ENCODE measurements at regions not wholly inside any gene's neighbourhood (a gene's known extent, or its start where the extent isn't known, plus 50 kb on each side); places are given as distances from the start of the nearest gene placed in this dataset.

DNA sequence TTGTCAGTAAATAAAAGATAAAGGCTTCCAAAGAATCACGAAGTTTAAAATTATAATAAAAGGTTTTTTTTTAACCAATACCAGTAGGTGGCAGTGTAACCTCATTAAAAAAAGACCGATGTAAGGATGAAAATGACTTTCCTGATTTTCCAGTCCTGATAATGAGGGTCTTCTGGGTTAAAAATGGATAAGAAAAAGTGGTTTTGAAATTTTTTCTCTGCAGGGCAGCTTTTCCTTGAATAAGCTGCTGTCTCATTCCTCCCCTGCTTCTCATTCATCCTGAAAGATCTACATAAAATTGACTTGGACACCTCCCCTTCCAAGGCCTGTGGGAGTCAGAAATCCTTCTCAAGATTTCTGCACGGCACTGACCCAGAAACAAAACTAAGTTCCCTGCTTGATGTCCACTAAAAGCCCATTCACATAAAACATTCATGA, 58.9 kb upstream of the FBXO33 start:
- H3K9me3 ChIP-seq (ENCODE audit: low read length), result peaks cover 9% of the 10 kb centered on the region; the same call in 1 of the 2 replicates
- FAIRE-seq, result peak; percentile 15
- TF ChIP-seq, protein P1, sequence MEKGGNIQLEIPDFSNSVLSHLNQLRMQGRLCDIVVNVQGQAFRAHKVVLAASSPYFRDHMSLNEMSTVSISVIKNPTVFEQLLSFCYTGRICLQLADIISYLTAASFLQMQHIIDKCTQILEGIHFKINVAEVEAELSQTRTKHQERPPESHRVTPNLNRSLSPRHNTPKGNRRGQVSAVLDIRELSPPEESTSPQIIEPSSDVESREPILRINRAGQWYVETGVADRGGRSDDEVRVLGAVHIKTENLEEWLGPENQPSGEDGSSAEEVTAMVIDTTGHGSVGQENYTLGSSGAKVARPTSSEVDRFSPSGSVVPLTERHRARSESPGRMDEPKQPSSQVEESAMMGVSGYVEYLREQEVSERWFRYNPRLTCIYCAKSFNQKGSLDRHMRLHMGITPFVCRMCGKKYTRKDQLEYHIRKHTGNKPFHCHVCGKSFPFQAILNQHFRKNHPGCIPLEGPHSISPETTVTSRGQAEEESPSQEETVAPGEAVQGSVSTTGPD (CRISPR knock-in tag; IDR thresholded peaks at IDR 0.05), result no peak
- TF ChIP-seq SIN3B (IDR thresholded peaks at IDR 0.05; ENCODE audit: low read length) (no peak), ATF7-NPFF (CRISPR knock-in tag; IDR thresholded peaks at IDR 0.05; ENCODE audit: low read depth) (no peak), MIXL1 (CRISPR knock-in tag; IDR thresholded peaks at IDR 0.05) (peak; percentile 42; the same call in 1 of the 2 replicates), ZSCAN30 (CRISPR knock-in tag; IDR thresholded peaks at IDR 0.05) (no peak), ZNF713 (CRISPR knock-in tag; IDR thresholded peaks at IDR 0.05) (no peak), KDM3A (CRISPR knock-in tag; IDR thresholded peaks at IDR 0.05; ENCODE audit: low read depth) (no peak), STAG1 (CRISPR knock-in tag; IDR thresholded peaks at IDR 0.05) (peak; percentile 77), CREM (IDR thresholded peaks at IDR 0.05) (0 out of 2 replicates have a peak, but pooled peaks have one; percentile 13), CREM (CRISPR knock-in tag; IDR thresholded peaks at IDR 0.05) (no peak), HNRNPK (IDR thresholded peaks at IDR 0.05; ENCODE audit: low read depth, low read length, poor library complexity, severe bottlenecking) (peak; percentile 6), MEIS1 (CRISPR knock-in tag; IDR thresholded peaks at IDR 0.05; ENCODE audit: borderline replicate concordance) (no peak), PTBP1 (IDR thresholded peaks at IDR 0.05; ENCODE audit: low read depth, low read length, poor library complexity, severe bottlenecking) (no peak), RFX3 (CRISPR knock-in tag; IDR thresholded peaks at IDR 0.05) (no peak), ATF7 (IDR thresholded peaks at IDR 0.05) (no peak), ATF7 (CRISPR knock-in tag; IDR thresholded peaks at IDR 0.05) (no peak), ZNF597 (CRISPR knock-in tag; IDR thresholded peaks at IDR 0.05) (no peak), RCOR2 (CRISPR knock-in tag; IDR thresholded peaks at IDR 0.05) (no peak), ZNF704 (CRISPR knock-in tag; IDR thresholded peaks at IDR 0.05; ENCODE audit: borderline replicate concordance) (no peak), TOE1 (CRISPR knock-in tag; IDR thresholded peaks at IDR 0.05) (peak; percentile 27; the same call in 1 of the 2 replicates), ZBTB2 (CRISPR knock-in tag; IDR thresholded peaks at IDR 0.05; ENCODE audit: low read depth) (no peak)
- TF ChIP-seq, protein P2, sequence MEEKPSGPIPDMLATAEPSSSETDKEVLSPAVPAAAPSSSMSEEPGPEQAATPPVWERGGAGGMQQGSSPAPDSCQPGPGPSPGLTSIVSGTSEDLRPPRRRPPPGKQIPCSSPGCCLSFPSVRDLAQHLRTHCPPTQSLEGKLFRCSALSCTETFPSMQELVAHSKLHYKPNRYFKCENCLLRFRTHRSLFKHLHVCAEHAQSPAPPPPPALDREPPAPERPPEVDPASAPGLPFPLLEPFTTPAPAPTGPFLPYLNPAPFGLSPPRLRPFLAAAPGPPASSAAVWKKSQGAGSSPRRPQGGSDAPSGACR (CRISPR knock-in tag; IDR thresholded peaks at IDR 0.05), result no peak

More for the DNA sequence above, 58.9 kb upstream of the FBXO33 start:
- 2% methylated on average over 3 of the region's 3 CpGs for WGBS (ENCODE audit: low lambda C conversion rate)
- Histone ChIP-seq H3K4me3 (replicated peaks in 1 of 3; ENCODE audit: insufficient read depth in 1 of 3, low read depth in 2 of 3, low read length in 3 of 3) (no peak overlapping the region), H3K27ac (ENCODE audit: extremely low read length, insufficient read depth, low read length) (no peak overlapping the region), H3K4me2 (ENCODE audit: low read depth, low read length) (no peak overlapping the region), H3K79me2 (ENCODE audit: insufficient read depth, low read length) (no peaks in the 10 kb centered on the region), H2AFZ (ENCODE audit: low read length) (no peak overlapping the region), H4K20me1 (ENCODE audit: insufficient read depth, low read length) (no peaks in the 10 kb centered on the region), H3K27me3 (ENCODE audit: control insufficient read depth in 1 of 2, insufficient read depth in 2 of 2, low read length in 2 of 2) (0 out of 5 replicates have a peak, but pooled peaks cover 0 to 2% of the 10 kb centered on the region in 2 experiments), H3K9ac (ENCODE audit: insufficient read depth, low read depth, low read length) (no peak overlapping the region), H3K36me3 (replicated peaks in 1 of 2; ENCODE audit: control insufficient read depth in 1 of 2, insufficient read depth in 2 of 2, low read length in 2 of 2) (no peaks in the 10 kb centered on the region), H3K4me1 (ENCODE audit: insufficient read depth, low read length) (no peaks in the 10 kb centered on the region)
- intact Hi-C loops (cut with micrococcal nuclease; ENCODE audit: unreplicated experiment) (loop anchor here (1.0 to 10.0 kb wide), 2 partner anchors 498 to 924 kb away; no protein-coding TSS in a partner anchor), in situ Hi-C loops (cut with HindIII; ENCODE audit: extremely low pct_ligation_motif_present, low pct_unique_long_range_greater_than_20kb) (no loop called here)
- CTCF ChIA-PET (ENCODE audit: low intra/inter-chr PET ratio, low total read pairs), result interaction anchor here (1.4 kb wide), 1 partner anchor 23 kb away, joined by 7 read pairs; no protein-coding TSS in a partner anchor
- POLR2A ChIA-PET, result no interaction called here
- DNase-seq (ENCODE audit: low spot score) (peak; percentile 59), ATAC-seq (peak; percentile 51)
- BruUV-seq (replicated peaks), result no TSS peak

All from HepG2 (cell line).